ENCODE measurements at regions not wholly inside any gene's neighbourhood (a gene's known extent, or its start where the extent isn't known, plus 50 kb on each side); places are given as distances from the start of the nearest gene placed in this dataset.

DNA sequence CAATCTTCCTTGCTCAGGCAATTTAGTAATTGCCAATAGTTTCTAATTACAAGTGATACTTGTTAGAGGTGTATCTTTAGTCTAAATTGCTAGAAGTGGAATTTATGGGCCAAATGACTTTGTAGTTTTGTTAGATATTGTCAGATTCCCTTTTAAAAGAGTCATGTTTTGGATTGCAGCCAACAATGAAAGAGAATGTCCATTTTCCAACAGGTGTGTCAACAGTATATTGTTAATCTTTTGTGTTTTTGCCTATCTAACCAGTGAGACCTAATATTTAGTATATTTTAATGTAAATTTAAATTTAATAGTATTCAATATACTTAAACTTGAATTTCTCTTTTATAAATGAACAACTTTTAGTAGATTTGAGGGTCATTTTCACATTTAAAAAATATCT lies 259.4 kb upstream of the ETAA1 start:
- H3K4me3 ChIP-seq, result no peak overlapping the region

DNA sequence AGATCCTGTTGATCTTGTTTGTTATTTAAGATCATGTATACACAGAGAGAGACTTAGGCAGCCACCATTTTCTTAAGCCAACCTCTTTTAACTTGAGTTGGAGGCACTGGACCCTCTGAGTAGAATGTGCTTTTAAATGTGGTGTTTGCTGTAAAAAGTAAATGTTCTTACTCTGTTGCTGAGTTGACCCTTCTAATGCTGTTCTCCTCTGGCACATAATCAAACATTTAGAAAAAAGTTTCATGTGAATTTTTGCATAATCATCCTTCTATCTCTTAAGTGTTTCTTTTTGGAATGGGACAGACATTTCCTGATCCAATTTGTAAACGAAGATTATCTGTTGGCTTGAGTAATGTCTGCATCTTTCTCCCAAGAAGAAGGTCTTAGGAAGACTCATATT lies 255.1 kb upstream of the ETAA1 start:
- Histone ChIP-seq H3K27me3 (no peaks in the 10 kb centered on the region), H3K36me3 (no peaks in the 10 kb centered on the region), H3K4me1 (no peaks in the 10 kb centered on the region), H3K9me3 (no peaks in the 10 kb centered on the region), H3K27ac (no peak overlapping the region), H3K4me3 (no peak overlapping the region)
- DNase-seq, result no peak
- TF ChIP-seq, protein P1, sequence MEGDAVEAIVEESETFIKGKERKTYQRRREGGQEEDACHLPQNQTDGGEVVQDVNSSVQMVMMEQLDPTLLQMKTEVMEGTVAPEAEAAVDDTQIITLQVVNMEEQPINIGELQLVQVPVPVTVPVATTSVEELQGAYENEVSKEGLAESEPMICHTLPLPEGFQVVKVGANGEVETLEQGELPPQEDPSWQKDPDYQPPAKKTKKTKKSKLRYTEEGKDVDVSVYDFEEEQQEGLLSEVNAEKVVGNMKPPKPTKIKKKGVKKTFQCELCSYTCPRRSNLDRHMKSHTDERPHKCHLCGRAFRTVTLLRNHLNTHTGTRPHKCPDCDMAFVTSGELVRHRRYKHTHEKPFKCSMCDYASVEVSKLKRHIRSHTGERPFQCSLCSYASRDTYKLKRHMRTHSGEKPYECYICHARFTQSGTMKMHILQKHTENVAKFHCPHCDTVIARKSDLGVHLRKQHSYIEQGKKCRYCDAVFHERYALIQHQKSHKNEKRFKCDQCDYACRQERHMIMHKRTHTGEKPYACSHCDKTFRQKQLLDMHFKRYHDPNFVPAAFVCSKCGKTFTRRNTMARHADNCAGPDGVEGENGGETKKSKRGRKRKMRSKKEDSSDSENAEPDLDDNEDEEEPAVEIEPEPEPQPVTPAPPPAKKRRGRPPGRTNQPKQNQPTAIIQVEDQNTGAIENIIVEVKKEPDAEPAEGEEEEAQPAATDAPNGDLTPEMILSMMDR (IDR thresholded peaks at IDR 0.05), result no peak
- no peak for TF ChIP-seq POLR2A (IDR thresholded peaks at IDR 0.05)

More for the DNA sequence above, 259.4 kb upstream of the ETAA1 start:
- Histone ChIP-seq H3K36me3 (no peaks in the 10 kb centered on the region), H3K9me3 (no peaks in the 10 kb centered on the region), H3K27me3 (no peaks in the 10 kb centered on the region), H3K27ac (no peak overlapping the region), H3K4me1 (no peaks in the 10 kb centered on the region)
- TF ChIP-seq POLR2A (IDR thresholded peaks at IDR 0.05), result no peak
- TF ChIP-seq, protein P1 (IDR thresholded peaks at IDR 0.05), result no peak
- DNase-seq, result no peak

DNA sequence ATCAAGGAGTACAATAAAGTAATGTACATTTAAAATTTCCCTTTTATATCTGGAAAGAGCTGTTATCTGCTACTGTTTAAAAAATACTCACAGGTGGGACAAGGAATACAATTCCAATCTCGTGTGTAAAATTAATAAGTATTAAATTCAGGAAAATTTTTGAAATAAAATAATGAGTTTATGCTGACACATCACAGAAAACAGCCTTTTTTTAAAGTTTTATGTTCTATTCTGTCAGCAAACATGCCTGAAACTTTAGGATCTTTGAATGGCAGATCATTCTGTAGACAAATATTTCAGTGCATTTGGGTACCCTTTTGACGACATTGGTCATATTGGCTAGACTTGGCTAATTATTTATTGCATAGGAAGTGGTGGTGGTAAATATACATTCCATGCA lies 254.4 kb upstream of the ETAA1 start:
- no peak for DNase-seq
- Histone ChIP-seq H3K4me3 (no peak overlapping the region), H3K27ac (no peak overlapping the region), H3K9me3 (no peaks in the 10 kb centered on the region), H3K27me3 (no peaks in the 10 kb centered on the region), H3K36me3 (no peaks in the 10 kb centered on the region), H3K4me1 (no peaks in the 10 kb centered on the region)
- TF ChIP-seq, protein P1 (IDR thresholded peaks at IDR 0.05), result no peak
- TF ChIP-seq POLR2A (IDR thresholded peaks at IDR 0.05), result no peak

DNA sequence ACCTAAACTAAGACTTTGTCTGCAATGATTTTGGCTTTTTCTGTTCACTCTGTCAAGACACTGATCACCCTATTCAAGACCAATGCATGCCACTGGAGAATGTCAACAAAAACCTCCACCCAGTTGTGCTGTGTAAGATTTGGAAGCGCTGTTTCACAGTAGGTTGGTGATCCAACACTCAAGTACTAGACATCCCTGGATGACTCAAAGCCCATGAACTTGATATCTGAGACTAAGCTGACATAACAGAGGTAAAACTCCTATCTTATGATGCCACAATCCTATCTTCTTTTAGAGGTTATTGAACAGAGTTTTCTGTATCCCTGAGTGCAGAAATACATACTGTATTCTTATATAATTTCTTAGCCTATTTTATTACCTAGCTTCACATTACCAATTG lies 251.3 kb upstream of the ETAA1 start:
- Histone ChIP-seq H3K9me3 (no peaks in the 10 kb centered on the region), H3K4me1 (no peaks in the 10 kb centered on the region), H3K36me3 (no peaks in the 10 kb centered on the region), H3K27me3 (no peaks in the 10 kb centered on the region), H3K4me3 (no peak overlapping the region), H3K27ac (no peak overlapping the region)
- no peak for DNase-seq
- TF ChIP-seq POLR2A (IDR thresholded peaks at IDR 0.05), result no peak
- TF ChIP-seq, protein P1 (IDR thresholded peaks at IDR 0.05), result no peak

DNA sequence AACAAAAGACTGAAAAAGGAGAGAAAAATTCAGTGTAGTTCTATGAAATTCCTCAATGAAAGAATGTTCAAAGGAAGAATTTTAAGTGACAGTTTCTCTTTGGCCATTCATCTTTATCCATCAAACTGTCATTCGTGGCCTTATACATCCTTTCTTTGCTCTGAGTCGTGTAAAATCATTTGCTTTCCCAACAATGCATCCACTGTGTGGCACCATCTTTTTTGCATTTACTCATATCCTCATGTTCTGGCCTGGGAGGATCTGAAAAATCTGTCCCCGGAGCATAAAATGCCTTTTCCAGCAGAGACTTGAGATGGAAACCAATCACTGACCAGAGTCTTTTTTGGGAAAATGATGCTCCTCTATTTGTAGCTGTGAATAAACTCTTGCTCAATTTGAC lies 240.3 kb upstream of the ETAA1 start:
- Histone ChIP-seq H3K27me3 (no peaks in the 10 kb centered on the region), H3K36me3 (no peaks in the 10 kb centered on the region), H3K4me1 (no peaks in the 10 kb centered on the region), H3K27ac (no peak overlapping the region), H3K4me3 (no peak overlapping the region), H3K9me3 (no peaks in the 10 kb centered on the region)
- DNase-seq, result no peak
- TF ChIP-seq, protein P1 (IDR thresholded peaks at IDR 0.05), result no peak
- TF ChIP-seq POLR2A (IDR thresholded peaks at IDR 0.05), result no peak

DNA sequence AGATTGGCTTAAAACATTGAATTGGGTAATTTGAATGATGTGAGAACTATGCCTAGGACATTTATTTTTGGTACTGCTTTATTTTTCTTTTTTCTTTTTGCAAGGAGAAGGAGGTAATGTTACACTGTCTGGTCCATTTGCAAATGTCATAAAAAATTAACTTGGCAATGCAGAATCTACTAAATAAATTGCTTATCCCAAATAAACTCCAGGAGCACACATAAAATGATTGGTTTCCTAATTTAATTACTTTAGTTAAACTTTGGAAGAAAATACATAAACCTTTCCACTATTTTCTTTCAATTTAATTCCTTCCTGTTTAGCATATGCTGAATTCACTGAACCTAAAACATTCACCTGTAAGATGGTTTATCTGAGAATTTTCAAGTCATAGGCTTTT lies 238.4 kb upstream of the ETAA1 start:
- Histone ChIP-seq H3K4me3 (no peak overlapping the region), H3K4me1 (no peaks in the 10 kb centered on the region), H3K27ac (no peak overlapping the region), H3K36me3 (no peaks in the 10 kb centered on the region), H3K27me3 (no peaks in the 10 kb centered on the region), H3K9me3 (no peaks in the 10 kb centered on the region)
- no peak for TF ChIP-seq POLR2A (IDR thresholded peaks at IDR 0.05)
- TF ChIP-seq, protein P1 (IDR thresholded peaks at IDR 0.05), result no peak
- no peak for DNase-seq

Data from Peyer's patch (tissue), 4 donors.